A549 (cell line): ENCODE measurements at regions not wholly inside any gene's neighbourhood (a gene's known extent, or its start where the extent isn't known, plus 50 kb on each side); places are given as distances from the start of the nearest gene placed in this dataset.
A peak's percentile ranks its signal among the peaks of the same experiment; 100 is the strongest.

Source experiments
- ATAC-seq, 2 experiments: fragments of 200-7000 bp in 1 of 2; fragments of >200 bp in 1 of 2; cut with Nextera tagmentation in 1 of 2; cut with Tn5 transposase in 1 of 2; 3 replicates each; pipeline versions ENCODE4 v1.8.0 to v1.9.1; 2018 to 2020; ENCODE audit warnings: mild to moderate bottlenecking in 1 of 2, moderate library complexity in 1 of 2
- CTCF ChIA-PET: fragments of 300-600 bp; sonication (Branson Sonifier 250); formaldehyde crosslinking; extraction: SDS; loops from one replicate; lab custom pipeline; 2021; ENCODE audit warnings: antibody characterized with exemption, inconsistent platforms; lab: Yijun Ruan, JAX
- POLR2A ChIA-PET: fragments of 350-600 bp; formaldehyde crosslinking; extraction: SDS; loops from one replicate; lab custom pipeline; 2021; ENCODE audit warnings: antibody characterized with exemption, inconsistent platforms; lab: Yijun Ruan, JAX
- DNase-seq, 2 experiments: peaks; one replicate each; pipeline versions ENCODE4 v3.0.0 to v3.0.0-alpha.2; 2011 to 2016; ENCODE audit warnings: low read depth in 1 of 2, low spot score in 1 of 2
- FAIRE-seq: peaks from 2 replicates; lab custom pipeline; 2011; peaks lifted over from hg19 to GRCh38; lab: Jason Lieb, UNC
- H3K27ac ChIP-seq, 2 experiments: fragments of >200 bp; sonication (Bioruptor Twin); formaldehyde crosslinking; 3 replicates each; pipeline ENCODE4 v1.5.1; 2016 to 2017
- H3K4me1 ChIP-seq: fragments of >200 bp; sonication (Bioruptor Twin); formaldehyde crosslinking; 3 replicates; pipeline ENCODE4 v1.6.1; 2016
- H3K4me2 ChIP-seq: fragments of >200 bp; sonication (Bioruptor Twin); formaldehyde crosslinking; 3 replicates; pipeline ENCODE4 v1.6.1; 2016
- H3K4me3 ChIP-seq: fragments of >200 bp; sonication (Bioruptor Twin); formaldehyde crosslinking; 3 replicates; pipeline ENCODE4 v1.5.1; 2016
- H3K9me3 ChIP-seq: fragments of >200 bp; sonication (Bioruptor Twin); formaldehyde crosslinking; 3 replicates; pipeline ENCODE4 v1.6.1; 2016
- E2F6 ChIP-seq: IDR thresholded peaks from 2 replicates; pipeline ENCODE4 v1.6.1; 2012; ENCODE audit warnings: low read depth, borderline replicate concordance
- EP300 ChIP-seq, 2 experiments: fragments of >200 bp; sonication (Bioruptor Twin); formaldehyde crosslinking; IDR thresholded peaks; 2 replicates in 1 of 2; 3 replicates in 1 of 2; pipeline ENCODE4 v1.6.1; 2016 to 2017
- FOSL2 ChIP-seq, 2 experiments: fragments of 450-650 bp in 1 of 2; fragments of >200 bp in 1 of 2; sonication (Bioruptor Twin) in 1 of 2; formaldehyde crosslinking; IDR thresholded peaks; 2 replicates each; pipeline versions ENCODE4 v1.5.0 to v1.6.1; 2016 to 2020; ENCODE audit warnings: mild to moderate bottlenecking in 1 of 2, moderate library complexity in 1 of 2
- HMGXB4 ChIP-seq: fragments of 250-450 bp; sonication (Bioruptor Pico); IDR thresholded peaks from 2 replicates; pipeline ENCODE4 v1.5.0; 2021; ENCODE audit warnings: mild to moderate bottlenecking, moderate library complexity, borderline replicate concordance
- JUNB ChIP-seq: fragments of >200 bp; sonication (Bioruptor Twin); formaldehyde crosslinking; IDR thresholded peaks from 2 replicates; pipeline ENCODE4 v1.6.1; 2016
- PBX3 ChIP-seq: IDR thresholded peaks from 2 replicates; pipeline ENCODE4 v1.6.1; 2012
- POLR2AphosphoS2 ChIP-seq: conservative IDR thresholded peaks from 2 replicates; pipeline ENCODE4 v1.6.1; 2012; ENCODE audit warnings: low read length, improper control_type of control experiment, inconsistent platforms
- RARB ChIP-seq: fragments of 250-450 bp; sonication (Bioruptor Pico); IDR thresholded peaks from 2 replicates; pipeline ENCODE4 v1.8.0; 2021; ENCODE audit warnings: mild to moderate bottlenecking, moderate library complexity
- RCOR1 ChIP-seq: fragments of 150-350 bp; IDR thresholded peaks from 2 replicates; pipeline ENCODE4 v1.6.1; 2014; ENCODE audit warnings: antibody characterized with exemption, low read length, low read depth
- REST ChIP-seq: fragments of 200-600 bp; sonication (generic); IDR thresholded peaks from 2 replicates; pipeline ENCODE4 v1.6.1; 2016; ENCODE audit warnings: antibody characterized with exemption, mild to moderate bottlenecking, moderate library complexity
- RNF2 ChIP-seq: fragments of 200-600 bp; sonication (generic); IDR thresholded peaks from 2 replicates; pipeline ENCODE4 v1.6.1; 2016; ENCODE audit warnings: low read depth, mild to moderate bottlenecking, antibody characterized with exemption, moderate library complexity, borderline replicate concordance
- TFCP2L1 ChIP-seq: fragments of 250-450 bp; sonication (Bioruptor Pico); IDR thresholded peaks from 2 replicates; pipeline ENCODE4 v1.5.0; 2021; ENCODE audit warnings: mild to moderate bottlenecking
- TP53 ChIP-seq: fragments of 250-450 bp; sonication (Bioruptor Pico); IDR thresholded peaks from 2 replicates; pipeline ENCODE4 v1.5.0; 2021; ENCODE audit warnings: mild to moderate bottlenecking, moderate library complexity
- ZFP36 ChIP-seq: fragments of 450-650 bp; IDR thresholded peaks from 2 replicates; pipeline ENCODE4 v1.6.1; 2014; ENCODE audit warnings: borderline replicate concordance; ENCODE audit not compliant: partially characterized antibody
- ZNF302 ChIP-seq: fragments of 250-450 bp; sonication (Bioruptor Pico); IDR thresholded peaks from 2 replicates; pipeline ENCODE4 v1.9.0; 2021; ENCODE audit warnings: inconsistent platforms, mild to moderate bottlenecking, moderate library complexity
- WGBS: methylation state at CpG from one replicate; pipeline ENCODE4 v1.1.6; 2017; ENCODE audit errors: missing lambda C conversion rate; 5-methylcytosine and 5-hydroxymethylcytosine counted together

- DNase-seq, result no peak
- H3K27ac ChIP-seq, result peak overlapping the region in 1 of 2 experiments; percentile 65; a peak in 3 of 6 replicates
- FAIRE-seq, result no peak
- TF ChIP-seq HMGXB4 (CRISPR knock-in tag) (no peak), POLR2AphosphoS2 (no peak), RARB (CRISPR knock-in tag) (no peak)
- no peaks in the 10 kb centered on the region for H3K9me3 ChIP-seq
- H3K4me2 ChIP-seq, result no peak overlapping the region; the same call in 2 of the 3 replicates
- no peak overlapping the region for H3K4me3 ChIP-seq
- H3K4me1 ChIP-seq, result peaks cover 33% of the 10 kb centered on the region; the same call in 2 of the 3 replicates
- 62% methylated on average over 1 of the region's 1 CpG for WGBS
- no peak for ATAC-seq
- POLR2A ChIA-PET, result no interaction called here
- CTCF ChIA-PET, result interaction anchor here (2.1 kb wide), 1 partner anchor 308 kb away, joined by 5 read pairs; no protein-coding TSS in a partner anchor
Measured at GRCh38 chr5:158383486-158383885, 524.5 kb upstream of the CLINT1 start.

- TF ChIP-seq RCOR1 (no peak), FOSL2 (IDR thresholded peaks at IDR 0.05) (peak; percentile 89), FOSL2 (CRISPR knock-in tag; IDR thresholded peaks at IDR 0.05) (peak; percentile 88), PBX3 (peak; percentile 69; the same call in 1 of the 2 replicates), TFCP2L1 (CRISPR knock-in tag) (no peak), TP53 (CRISPR knock-in tag) (no peak), JUNB (peak; percentile 66; the same call in 1 of the 2 replicates), EP300 (IDR thresholded peaks at IDR 0.05) (no peak)
- peak overlapping the region in 1 of 2 experiments; percentile 65; a peak in 3 of 6 replicates for H3K27ac ChIP-seq
- POLR2A ChIA-PET, result no interaction called here
- DNase-seq (peak; percentile 59 to 66), FAIRE-seq (no peak), ATAC-seq (peak; percentile 96 to 97)
- H3K4me3 ChIP-seq, result no peak overlapping the region
- WGBS, result 0% methylated on average over 2 of the region's 2 CpGs
- peak overlapping the region; percentile 57 for H3K4me2 ChIP-seq
- H3K4me1 ChIP-seq, result peaks cover 33% of the 10 kb centered on the region; the same call in 2 of the 3 replicates
- CTCF ChIA-PET, result interaction anchor here (0.6 to 2.1 kb wide), 3 partner anchors 41 to 993 kb away, joined by 3 to 5 read pairs (median 3); no protein-coding TSS in a partner anchor
- no peaks in the 10 kb centered on the region for H3K9me3 ChIP-seq
Measured at GRCh38 chr5:158382473-158382872, 523.5 kb upstream of the CLINT1 start.

DNA sequence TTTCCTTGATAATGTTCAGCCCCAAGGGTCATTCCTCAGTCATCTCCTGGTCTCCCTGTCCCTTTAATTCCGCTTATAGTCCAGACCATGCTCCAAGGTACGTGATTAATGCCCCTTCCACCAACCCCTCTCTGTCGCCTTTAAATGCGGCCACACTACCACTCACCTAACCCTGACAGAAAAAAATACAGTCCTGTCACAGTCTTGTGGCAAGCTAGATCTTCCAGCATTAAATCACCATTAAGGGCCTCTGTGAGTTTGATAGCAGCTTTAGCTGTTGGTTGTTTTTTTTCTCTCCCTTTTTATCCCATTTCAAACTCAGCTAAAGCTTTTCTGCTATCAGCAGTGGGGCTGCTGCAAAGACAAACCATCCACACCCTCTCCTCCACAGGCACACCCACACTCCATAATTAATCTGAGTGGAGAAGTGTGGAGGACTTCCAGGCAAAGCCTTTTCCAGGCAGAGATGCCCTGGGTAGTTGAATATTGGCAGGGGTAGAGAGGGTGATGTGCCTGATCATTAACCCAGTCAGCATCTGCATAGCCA lies 522.7 kb upstream of the CLINT1 start:
- Histone ChIP-seq H3K27ac (peak overlapping the region in 1 of 2 experiments; percentile 46; a peak in 3 of 6 replicates), H3K4me3 (no peak overlapping the region), H3K4me2 (no peak overlapping the region; the same call in 2 of the 3 replicates), H3K9me3 (no peaks in the 10 kb centered on the region), H3K4me1 (peaks cover 33% of the 10 kb centered on the region; the same call in 2 of the 3 replicates)
- CTCF ChIA-PET, result interaction anchor here (0.6 kb wide), 1 partner anchor 992 kb away, joined by 3 read pairs; no protein-coding TSS in a partner anchor
- TF ChIP-seq RARB (CRISPR knock-in tag), result no peak
- TF ChIP-seq RNF2, result no peak
- no peak for TF ChIP-seq PBX3
- TF ChIP-seq ZFP36, result no peak
- no peak for TF ChIP-seq ZNF302 (CRISPR knock-in tag)
- no peak for TF ChIP-seq REST
- TF ChIP-seq E2F6, result no peak
- ATAC-seq (no peak), FAIRE-seq (no peak), DNase-seq (no peak)
- POLR2A ChIA-PET, result no interaction called here
- WGBS, result 81% methylated on average over 4 of the region's 4 CpGs
